ENCODE measurements at regions not wholly inside any gene's neighbourhood (a gene's known extent, or its start where the extent isn't known, plus 50 kb on each side); places are given as distances from the start of the nearest gene placed in this dataset.

GRCh38 chr10:65565246-65565645 lies 1360.6 kb upstream of the LRRTM3 start (continued):
- no peak for TF ChIP-seq AEBP2 (tag by site-specific recombination; IDR thresholded peaks at IDR 0.05; ENCODE audit: borderline replicate concordance)

GRCh38 chr10:65566906-65567305 lies 1358.9 kb upstream of the LRRTM3 start:
- TF ChIP-seq BCL6B (tag by site-specific recombination; IDR thresholded peaks at IDR 0.05) (no peak), ZNF701 (tag by site-specific recombination; IDR thresholded peaks at IDR 0.05) (no peak), ZNF223 (tag by site-specific recombination; IDR thresholded peaks at IDR 0.05) (no peak), ZNF791 (tag by site-specific recombination; IDR thresholded peaks at IDR 0.05) (no peak)
- Histone ChIP-seq H3K4me1 (ENCODE audit: control insufficient read depth, insufficient read depth, low read length) (no peaks in the 10 kb centered on the region), H3K36me3 (ENCODE audit: control insufficient read depth in 2 of 2, insufficient read depth in 1 of 2, low read length in 2 of 2) (no peaks in the 10 kb centered on the region), H3K9me3 (ENCODE audit: control insufficient read depth, insufficient read depth, low read depth, low read length) (no peaks in the 10 kb centered on the region), H3K27ac (ENCODE audit: extremely low read depth, low read depth, low read length) (no peak overlapping the region), H3K4me3 (ENCODE audit: low read depth, low read length) (no peak overlapping the region)
- ChIA-PET POLR2A (no interaction called here), CTCF (no interaction called here)

- Histone ChIP-seq H3K9me3 (ENCODE audit: control insufficient read depth, insufficient read depth, low read depth, low read length) (no peaks in the 10 kb centered on the region), H3K4me3 (ENCODE audit: low read depth, low read length) (peak overlapping the region; percentile 78), H3K4me1 (ENCODE audit: control insufficient read depth, insufficient read depth, low read length) (no peaks in the 10 kb centered on the region), H3K36me3 (ENCODE audit: control insufficient read depth in 2 of 2, insufficient read depth in 1 of 2, low read length in 2 of 2) (peaks cover 5 to 18% of the 10 kb centered on the region in 2 experiments), H3K27ac (ENCODE audit: extremely low read depth, low read depth, low read length) (peak overlapping the region; percentile 62)
- POLR2A ChIA-PET: interaction anchor here (0.6 kb wide), 1 partner anchor 29 kb away, joined by 3 read pairs; no protein-coding TSS in a partner anchor
- CTCF ChIA-PET: interaction anchor here (1.1 kb wide), 1 partner anchor 15 kb away, joined by 3 read pairs; no protein-coding TSS in a partner anchor
- TF ChIP-seq ZNF488 (tag by site-specific recombination; IDR thresholded peaks at IDR 0.05) (no peak), ZNF426 (tag by site-specific recombination; IDR thresholded peaks at IDR 0.05) (0 out of 2 replicates have a peak, but pooled peaks have one; percentile 4), ZNF548 (tag by site-specific recombination; IDR thresholded peaks at IDR 0.05) (no peak), ZSCAN16 (tag by site-specific recombination; IDR thresholded peaks at IDR 0.05) (no peak), KLF17 (tag by site-specific recombination; IDR thresholded peaks at IDR 0.05) (no peak), OVOL3 (tag by site-specific recombination; IDR thresholded peaks at IDR 0.05) (no peak), SETDB1 (IDR thresholded peaks at IDR 0.05; ENCODE audit: insufficient read length, low read length) (no peak), ZNF433 (tag by site-specific recombination; IDR thresholded peaks at IDR 0.05; ENCODE audit: low read depth) (no peak), ZNF280C (tag by site-specific recombination; IDR thresholded peaks at IDR 0.05) (no peak), ZNF37A (tag by site-specific recombination; IDR thresholded peaks at IDR 0.05) (no peak), ZIC2 (tag by site-specific recombination; IDR thresholded peaks at IDR 0.05) (no peak), ZNF423 (tag by site-specific recombination; IDR thresholded peaks at IDR 0.05) (no peak), ZNF76 (tag by site-specific recombination; IDR thresholded peaks at IDR 0.05; ENCODE audit: borderline replicate concordance, low read depth) (no peak), ZNF274 (IDR thresholded peaks at IDR 0.05; ENCODE audit: low read length) (no peak), ZNF274 (tag by site-specific recombination; IDR thresholded peaks at IDR 0.05; ENCODE audit: borderline replicate concordance) (no peak), ZNF837 (tag by site-specific recombination; IDR thresholded peaks at IDR 0.05) (no peak), ZNF785 (tag by site-specific recombination; IDR thresholded peaks at IDR 0.05) (no peak), ZFHX2 (tag by site-specific recombination; conservative IDR thresholded peaks at IDR 0.05) (no peak)
Measured at GRCh38 chr10:65570143-65571010, 1355.5 kb upstream of the LRRTM3 start.
